Left ventricle myocardium inferior (tissue), 1 donor: ENCODE measurements at regions not wholly inside any gene's neighbourhood (a gene's known extent, or its start where the extent isn't known, plus 50 kb on each side); places are given as distances from the start of the nearest gene placed in this dataset.

ENCODE experiments used
- DNase-seq: peaks from one replicate; pipeline ENCODE4 v3.0.0-alpha.2; 2020
- H3K27ac ChIP-seq: fragments of 200-600 bp; replicated peaks from 2 replicates; pipeline ENCODE4 v1.8.0; 2021
- H3K27me3 ChIP-seq: fragments of 200-600 bp; 2 replicates; pipeline ENCODE4 v1.8.0; 2021; ENCODE audit warnings: low read depth
- H3K36me3 ChIP-seq: fragments of 200-600 bp; 2 replicates; pipeline ENCODE4 v1.8.0; 2021
- H3K4me1 ChIP-seq: fragments of 200-600 bp; 2 replicates; pipeline ENCODE4 v1.8.0; 2021
- H3K4me3 ChIP-seq: fragments of 200-600 bp; 2 replicates; pipeline ENCODE4 v1.8.0; 2021; ENCODE audit warnings: mild to moderate bottlenecking, moderate library complexity
- H3K9me3 ChIP-seq: fragments of 200-600 bp; replicated peaks from 2 replicates; pipeline ENCODE4 v1.8.0; 2021
- intact Hi-C: fragments of 100-400 bp; cut with micrococcal nuclease; formaldehyde crosslinking; loops from one replicate; pipeline ENCODE4 v1.11.0; 2022
- TF ChIP-seq, protein P1 (sequence below): fragments of 200-600 bp; IDR thresholded peaks from 2 replicates; pipeline ENCODE4 v1.8.0; 2021; ENCODE audit warnings: antibody characterized with exemption, mild to moderate bottlenecking, borderline replicate concordance
- donor health status: DM: no; HTN: yes; CAD: no; lungs with severe emphysema.

DNA sequence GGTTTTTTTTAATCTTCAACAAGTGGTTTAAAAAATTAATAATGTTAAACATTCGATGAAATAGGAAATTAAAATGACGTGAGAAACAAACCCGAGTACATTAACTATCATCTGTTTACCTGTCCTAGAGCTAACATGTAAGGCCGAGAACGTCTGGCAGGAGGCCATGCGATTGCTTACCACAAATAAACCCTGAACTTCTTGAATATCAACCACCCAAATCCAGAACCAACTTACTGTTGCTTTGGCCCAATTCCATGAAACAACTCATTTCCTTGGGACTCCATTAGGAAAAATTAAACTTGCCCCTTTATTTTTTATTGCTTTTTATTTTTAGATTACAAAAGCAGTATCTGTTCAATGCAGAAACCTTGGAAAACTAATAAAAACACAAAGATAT lies 228.9 kb upstream of the IRS2 start:
- H3K36me3 ChIP-seq: no peaks in the 10 kb centered on the region
- H3K4me1 ChIP-seq: peaks cover 6% of the 10 kb centered on the region
- H3K27me3 ChIP-seq: peaks cover 3% of the 10 kb centered on the region
- H3K27ac ChIP-seq: no peak overlapping the region
- intact Hi-C loops: no loop called here
- H3K9me3 ChIP-seq: no peaks in the 10 kb centered on the region
- TF ChIP-seq, protein P1, sequence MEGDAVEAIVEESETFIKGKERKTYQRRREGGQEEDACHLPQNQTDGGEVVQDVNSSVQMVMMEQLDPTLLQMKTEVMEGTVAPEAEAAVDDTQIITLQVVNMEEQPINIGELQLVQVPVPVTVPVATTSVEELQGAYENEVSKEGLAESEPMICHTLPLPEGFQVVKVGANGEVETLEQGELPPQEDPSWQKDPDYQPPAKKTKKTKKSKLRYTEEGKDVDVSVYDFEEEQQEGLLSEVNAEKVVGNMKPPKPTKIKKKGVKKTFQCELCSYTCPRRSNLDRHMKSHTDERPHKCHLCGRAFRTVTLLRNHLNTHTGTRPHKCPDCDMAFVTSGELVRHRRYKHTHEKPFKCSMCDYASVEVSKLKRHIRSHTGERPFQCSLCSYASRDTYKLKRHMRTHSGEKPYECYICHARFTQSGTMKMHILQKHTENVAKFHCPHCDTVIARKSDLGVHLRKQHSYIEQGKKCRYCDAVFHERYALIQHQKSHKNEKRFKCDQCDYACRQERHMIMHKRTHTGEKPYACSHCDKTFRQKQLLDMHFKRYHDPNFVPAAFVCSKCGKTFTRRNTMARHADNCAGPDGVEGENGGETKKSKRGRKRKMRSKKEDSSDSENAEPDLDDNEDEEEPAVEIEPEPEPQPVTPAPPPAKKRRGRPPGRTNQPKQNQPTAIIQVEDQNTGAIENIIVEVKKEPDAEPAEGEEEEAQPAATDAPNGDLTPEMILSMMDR: no peak
- no peak overlapping the region for H3K4me3 ChIP-seq
- peak; percentile 20 for DNase-seq

DNA sequence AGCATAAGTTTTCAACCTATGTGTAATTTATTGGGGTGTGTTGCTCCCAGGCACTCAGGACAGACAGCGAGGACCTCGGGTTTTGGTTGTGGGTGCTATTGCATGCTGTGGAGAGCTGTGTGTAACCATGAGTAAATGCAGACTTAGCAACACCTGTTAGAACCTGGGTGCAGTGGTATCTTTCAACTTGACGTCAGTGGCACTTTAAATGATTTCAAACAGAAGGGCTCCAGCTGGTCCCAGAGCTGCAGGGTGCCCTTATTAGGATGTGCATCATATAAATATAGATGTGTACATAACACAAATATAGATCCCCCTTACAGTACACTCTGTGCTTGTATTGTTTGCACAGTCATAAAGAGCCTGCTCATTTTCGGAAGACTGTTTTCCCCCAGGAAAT lies 228.3 kb upstream of the IRS2 start:
- Histone ChIP-seq H3K4me3 (no peak overlapping the region), H3K4me1 (peaks cover 6% of the 10 kb centered on the region), H3K9me3 (no peaks in the 10 kb centered on the region), H3K27ac (no peak overlapping the region), H3K27me3 (peaks cover 3% of the 10 kb centered on the region), H3K36me3 (no peaks in the 10 kb centered on the region)
- intact Hi-C loops: no loop called here
- DNase-seq: no peak
- TF ChIP-seq, protein P1: no peak

DNA sequence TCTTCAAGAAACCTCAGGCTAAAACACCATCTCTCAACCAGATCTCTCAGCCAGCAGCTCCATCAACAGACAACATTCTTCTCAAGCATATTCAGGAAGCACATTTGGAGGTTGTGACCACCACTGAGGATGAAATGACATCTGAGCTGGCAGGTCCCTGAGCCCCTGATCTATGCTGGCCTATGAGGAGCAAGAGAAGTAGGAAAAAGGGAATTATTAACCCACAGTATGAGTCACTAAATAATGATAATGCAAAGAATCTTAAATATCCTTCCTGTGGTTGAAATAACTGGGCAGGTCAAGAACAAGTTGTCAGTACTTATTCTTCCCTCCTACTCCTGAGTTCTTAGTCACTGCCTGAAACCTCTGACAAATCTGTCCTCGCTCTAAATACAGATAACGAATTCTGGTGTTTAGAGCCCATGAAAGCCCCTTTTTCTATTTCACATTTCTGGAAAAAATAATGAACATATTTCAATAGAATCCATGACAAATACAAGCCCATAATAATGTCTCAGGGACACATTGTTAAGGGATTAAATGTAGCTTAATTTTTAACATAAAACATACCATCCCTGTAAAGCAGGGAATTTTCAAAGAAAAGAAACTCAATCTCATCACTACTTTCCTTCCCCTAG lies 225.8 kb upstream of the IRS2 start:
- H3K9me3 ChIP-seq: no peaks in the 10 kb centered on the region
- intact Hi-C loops: no loop called here
- no peaks in the 10 kb centered on the region for H3K36me3 ChIP-seq
- no peak for DNase-seq
- H3K4me3 ChIP-seq: no peak overlapping the region
- TF ChIP-seq, protein P1: no peak
- H3K4me1 ChIP-seq: peaks cover 6% of the 10 kb centered on the region
- H3K27me3 ChIP-seq: no peaks in the 10 kb centered on the region
- H3K27ac ChIP-seq: no peak overlapping the region

DNA sequence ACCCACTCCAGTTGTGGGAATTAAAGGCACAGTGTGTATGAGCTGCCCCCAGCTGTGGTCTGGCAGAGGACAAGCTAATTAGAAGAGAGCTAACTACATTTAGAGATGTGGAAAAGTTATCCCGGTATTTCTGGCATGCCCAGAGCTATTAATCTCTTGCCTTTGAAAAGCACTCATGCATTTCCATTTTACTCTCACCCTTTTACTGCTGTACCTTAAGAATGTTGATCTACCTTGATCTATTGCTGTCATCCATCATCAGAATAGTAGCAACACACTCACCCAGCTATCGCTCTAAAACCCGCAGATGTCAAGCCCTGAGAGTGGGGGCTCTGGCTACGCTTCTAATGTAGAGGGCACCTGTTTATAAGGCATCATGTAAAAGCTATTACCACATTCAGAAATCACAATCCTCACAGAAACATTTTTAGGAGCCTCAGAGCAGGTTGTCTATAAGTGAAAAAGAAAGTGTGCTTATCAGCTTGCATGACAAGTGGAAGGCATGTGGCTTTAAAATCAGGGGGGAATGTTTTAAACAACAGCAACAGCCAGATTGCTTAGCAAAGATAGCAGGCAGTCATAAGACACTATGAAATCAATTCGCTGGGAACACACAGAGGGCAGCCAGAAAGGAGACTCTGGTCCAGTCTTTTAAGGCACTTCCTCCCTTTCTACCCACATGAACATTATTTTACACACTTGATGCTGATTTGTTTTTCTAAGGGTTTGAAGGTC lies 224.2 kb upstream of the IRS2 start:
- TF ChIP-seq, protein P1: no peak
- Histone ChIP-seq H3K36me3 (no peaks in the 10 kb centered on the region), H3K4me1 (peaks cover 6% of the 10 kb centered on the region), H3K27me3 (no peaks in the 10 kb centered on the region), H3K4me3 (no peak overlapping the region), H3K9me3 (no peaks in the 10 kb centered on the region), H3K27ac (no peak overlapping the region)
- no peak for DNase-seq
- intact Hi-C loops: no loop called here

DNA sequence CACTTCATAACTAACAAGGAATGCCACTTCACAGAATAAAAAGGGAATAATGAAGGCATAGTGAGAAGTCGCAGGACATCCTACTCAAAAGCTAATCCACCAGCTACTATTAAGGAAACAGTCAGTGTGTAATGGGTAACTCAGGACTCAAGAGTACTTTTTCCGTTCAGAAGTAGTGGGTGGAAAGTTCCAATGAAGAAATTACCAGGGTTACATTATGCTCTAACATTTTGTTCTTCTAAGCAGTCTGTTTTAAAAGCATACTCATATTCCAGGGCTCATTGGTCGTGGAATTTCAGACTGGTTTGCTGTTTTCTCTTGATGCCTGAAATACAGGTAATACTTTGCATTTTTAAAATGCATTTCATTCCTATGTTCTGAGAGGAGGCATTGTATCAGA lies 222.4 kb upstream of the IRS2 start:
- no peak for DNase-seq
- no peak overlapping the region for H3K27ac ChIP-seq
- H3K4me1 ChIP-seq: no peaks in the 10 kb centered on the region
- intact Hi-C loops: no loop called here
- H3K36me3 ChIP-seq: no peaks in the 10 kb centered on the region
- no peaks in the 10 kb centered on the region for H3K9me3 ChIP-seq
- H3K4me3 ChIP-seq: no peak overlapping the region
- H3K27me3 ChIP-seq: no peaks in the 10 kb centered on the region
- TF ChIP-seq, protein P1: no peak
